RWPE2 (cell line): ENCODE measurements at regions not wholly inside any gene's neighbourhood (a gene's known extent, or its start where the extent isn't known, plus 50 kb on each side); places are given as distances from the start of the nearest gene placed in this dataset.

Source experiments
- ATAC-seq: fragments of 200-7000 bp; cut with Tn5 transposase; 3 replicates; pipeline ENCODE4 v1.9.1; 2021; ENCODE audit warnings: low read depth
- DNase-seq: peaks from one replicate; pipeline ENCODE4 v3.0.0-alpha.2; 2020; ENCODE audit warnings: low spot score
- H3K27ac ChIP-seq: fragments of 450-650 bp; 2 replicates; pipeline ENCODE4 v1.5.1; 2017; ENCODE audit warnings: mild to moderate bottlenecking; ENCODE audit not compliant: poor library complexity, severe bottlenecking
- H3K27me3 ChIP-seq: fragments of 250-450 bp; sonication (Bioruptor Pico); 2 replicates; pipeline ENCODE4 v1.5.1; 2021; ENCODE audit warnings: mild to moderate bottlenecking, moderate library complexity; ENCODE audit not compliant: insufficient read depth, poor library complexity, severe bottlenecking
- H3K36me3 ChIP-seq: fragments of 250-450 bp; sonication (Bioruptor Pico); 2 replicates; pipeline ENCODE4 v1.5.1; 2020; ENCODE audit warnings: low read depth, mild to moderate bottlenecking, moderate library complexity
- H3K4me1 ChIP-seq: fragments of 250-450 bp; sonication (Bioruptor Pico); 2 replicates; pipeline ENCODE4 v1.5.1; 2021; ENCODE audit warnings: mild to moderate bottlenecking, moderate library complexity; ENCODE audit not compliant: insufficient read depth, poor library complexity, severe bottlenecking
- H3K4me3 ChIP-seq: fragments of 250-450 bp; sonication (Bioruptor Pico); 2 replicates; pipeline ENCODE4 v1.5.1; 2021; ENCODE audit warnings: mild to moderate bottlenecking, moderate library complexity; ENCODE audit not compliant: severe bottlenecking
- H3K9me3 ChIP-seq: fragments of 250-450 bp; sonication (Bioruptor Pico); 2 replicates; pipeline ENCODE4 v1.5.1; 2021; ENCODE audit warnings: mild to moderate bottlenecking, moderate library complexity; ENCODE audit not compliant: severe bottlenecking
- CTCF ChIP-seq: fragments of 450-650 bp; IDR thresholded peaks from one replicate; pipeline ENCODE4 v1.5.1; 2017; ENCODE audit warnings: mild to moderate bottlenecking, moderate library complexity; ENCODE audit not compliant: poor library complexity, severe bottlenecking

- no peak overlapping the region for H3K27ac ChIP-seq
- H3K36me3 ChIP-seq = no peaks in the 10 kb centered on the region
- DNase-seq (no peak), ATAC-seq (no peak)
- H3K4me1 ChIP-seq = no peaks in the 10 kb centered on the region
- TF ChIP-seq CTCF = no peak
- no peak overlapping the region for H3K4me3 ChIP-seq
- H3K27me3 ChIP-seq = peaks cover 12% of the 10 kb centered on the region
- H3K9me3 ChIP-seq = no peaks in the 10 kb centered on the region
These were observed 410.1 kb downstream of the NPIPA8 start for GRCh38 chr16:17926461-17926860.

GRCh38 chr16:17925761-17926160, 410.8 kb downstream of the NPIPA8 start:
- H3K36me3 ChIP-seq = no peaks in the 10 kb centered on the region
- H3K4me1 ChIP-seq = no peaks in the 10 kb centered on the region
- H3K27me3 ChIP-seq = peaks cover 12% of the 10 kb centered on the region
- ATAC-seq (no peak), DNase-seq (no peak)
- TF ChIP-seq CTCF = no peak
- H3K4me3 ChIP-seq = no peak overlapping the region
- H3K27ac ChIP-seq = no peak overlapping the region
- H3K9me3 ChIP-seq = no peaks in the 10 kb centered on the region

GRCh38 chr16:17921357-17921978, 415.1 kb downstream of the NPIPA8 start:
- peak; percentile 46 for TF ChIP-seq CTCF
- Histone ChIP-seq H3K9me3 (no peaks in the 10 kb centered on the region), H3K36me3 (no peaks in the 10 kb centered on the region), H3K27ac (no peak overlapping the region), H3K27me3 (peaks cover 9% of the 10 kb centered on the region), H3K4me3 (no peak overlapping the region), H3K4me1 (no peaks in the 10 kb centered on the region)
- DNase-seq = no peak
- ATAC-seq = peak; percentile 19; the same call in 1 of the 3 replicates

- no peak overlapping the region for H3K27ac ChIP-seq
- H3K27me3 ChIP-seq = peaks cover 7% of the 10 kb centered on the region
- H3K9me3 ChIP-seq = no peaks in the 10 kb centered on the region
- DNase-seq (no peak), ATAC-seq (no peak)
- H3K36me3 ChIP-seq = no peaks in the 10 kb centered on the region
- H3K4me1 ChIP-seq = no peaks in the 10 kb centered on the region
- TF ChIP-seq CTCF = no peak
- H3K4me3 ChIP-seq = no peak overlapping the region
These were observed 419.1 kb downstream of the NPIPA8 start for GRCh38 chr16:17917316-17918019.

GRCh38 chr16:17915791-17916190, 420.7 kb downstream of the NPIPA8 start:
- Histone ChIP-seq H3K27me3 (peaks cover 3% of the 10 kb centered on the region), H3K27ac (no peak overlapping the region), H3K9me3 (no peaks in the 10 kb centered on the region), H3K4me3 (no peak overlapping the region), H3K4me1 (no peaks in the 10 kb centered on the region), H3K36me3 (no peaks in the 10 kb centered on the region)
- DNase-seq (no peak), ATAC-seq (no peak)
- TF ChIP-seq CTCF = no peak
